ENCODE measurements at regions not wholly inside any gene's neighbourhood (a gene's known extent, or its start where the extent isn't known, plus 50 kb on each side); places are given as distances from the start of the nearest gene placed in this dataset.

DNA sequence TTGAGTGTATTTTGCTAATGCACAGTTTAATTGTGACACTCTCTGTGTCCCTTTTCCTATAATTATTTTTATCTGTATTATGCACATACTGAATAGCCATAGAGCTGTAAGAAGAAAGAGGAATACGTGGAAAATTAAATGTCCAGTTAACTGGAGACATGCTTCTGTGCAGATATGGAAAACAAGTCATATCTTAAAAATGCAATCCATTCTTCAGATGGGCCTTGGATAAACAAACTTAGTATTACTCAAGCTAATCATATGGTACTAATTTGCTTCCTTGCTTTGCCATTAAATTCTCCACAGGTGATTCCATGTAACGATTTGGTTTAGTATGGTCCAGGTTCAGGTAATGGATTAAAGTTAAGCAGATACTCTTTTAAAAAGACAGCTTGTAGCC, 201.2 kb upstream of the CELF2 start:
- no peaks in the 10 kb centered on the region for H3K27me3 ChIP-seq (ENCODE audit: control insufficient read depth, insufficient read depth, low read length)
- no peaks in the 10 kb centered on the region for H3K36me3 ChIP-seq (ENCODE audit: control insufficient read depth, insufficient read depth, low read length)
- TF ChIP-seq, protein P1, sequence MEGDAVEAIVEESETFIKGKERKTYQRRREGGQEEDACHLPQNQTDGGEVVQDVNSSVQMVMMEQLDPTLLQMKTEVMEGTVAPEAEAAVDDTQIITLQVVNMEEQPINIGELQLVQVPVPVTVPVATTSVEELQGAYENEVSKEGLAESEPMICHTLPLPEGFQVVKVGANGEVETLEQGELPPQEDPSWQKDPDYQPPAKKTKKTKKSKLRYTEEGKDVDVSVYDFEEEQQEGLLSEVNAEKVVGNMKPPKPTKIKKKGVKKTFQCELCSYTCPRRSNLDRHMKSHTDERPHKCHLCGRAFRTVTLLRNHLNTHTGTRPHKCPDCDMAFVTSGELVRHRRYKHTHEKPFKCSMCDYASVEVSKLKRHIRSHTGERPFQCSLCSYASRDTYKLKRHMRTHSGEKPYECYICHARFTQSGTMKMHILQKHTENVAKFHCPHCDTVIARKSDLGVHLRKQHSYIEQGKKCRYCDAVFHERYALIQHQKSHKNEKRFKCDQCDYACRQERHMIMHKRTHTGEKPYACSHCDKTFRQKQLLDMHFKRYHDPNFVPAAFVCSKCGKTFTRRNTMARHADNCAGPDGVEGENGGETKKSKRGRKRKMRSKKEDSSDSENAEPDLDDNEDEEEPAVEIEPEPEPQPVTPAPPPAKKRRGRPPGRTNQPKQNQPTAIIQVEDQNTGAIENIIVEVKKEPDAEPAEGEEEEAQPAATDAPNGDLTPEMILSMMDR (IDR thresholded peaks at IDR 0.05; ENCODE audit: insufficient read depth, low read length, poor library complexity, severe bottlenecking) = no peak
- DNase-seq (ENCODE audit: low read depth) = no peak
- H3K4me3 ChIP-seq (ENCODE audit: low read depth, low read length) = no peak overlapping the region

DNA sequence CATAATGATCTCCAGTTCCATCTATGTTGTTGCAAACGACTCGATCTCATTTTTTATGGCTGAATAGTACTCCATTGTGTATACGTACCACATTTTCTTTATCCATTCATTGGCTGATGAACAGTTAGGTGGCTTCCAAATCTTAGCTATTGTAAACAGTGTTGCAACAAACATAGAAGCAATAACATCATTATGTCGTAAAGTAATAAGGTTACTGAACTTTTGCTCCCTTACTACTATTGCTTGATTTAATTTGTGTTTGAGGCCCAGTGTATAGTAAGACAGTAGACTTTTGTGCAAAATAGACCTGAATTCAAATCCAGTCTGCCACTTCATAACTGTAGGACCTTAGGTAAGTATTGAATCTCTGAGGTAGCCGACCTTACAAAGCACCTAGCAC, 200.1 kb upstream of the CELF2 start:
- TF ChIP-seq, protein P1 (IDR thresholded peaks at IDR 0.05; ENCODE audit: insufficient read depth, low read length, poor library complexity, severe bottlenecking) = no peak
- H3K36me3 ChIP-seq (ENCODE audit: control insufficient read depth, insufficient read depth, low read length) = no peaks in the 10 kb centered on the region
- DNase-seq (ENCODE audit: low read depth) = no peak
- no peak overlapping the region for H3K4me3 ChIP-seq (ENCODE audit: low read depth, low read length)
- no peaks in the 10 kb centered on the region for H3K27me3 ChIP-seq (ENCODE audit: control insufficient read depth, insufficient read depth, low read length)

DNA sequence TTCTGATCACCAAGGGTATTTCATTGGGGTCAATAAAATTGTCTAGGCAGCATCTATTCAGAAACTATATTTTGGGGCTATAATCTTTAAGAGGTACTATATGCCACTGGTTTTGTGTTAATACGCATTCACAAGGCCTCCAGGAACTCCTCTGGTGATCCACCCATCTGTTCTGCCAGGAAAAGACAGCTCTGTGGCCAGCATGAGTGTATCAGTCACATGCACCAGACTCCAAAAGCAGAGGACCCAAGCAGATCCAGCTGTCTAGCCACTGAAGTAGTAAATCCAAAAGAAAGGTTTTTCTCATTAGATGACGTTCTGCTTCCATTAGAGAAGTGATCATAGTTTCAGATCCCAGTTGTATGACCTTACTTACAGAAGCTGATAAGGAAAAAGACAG, 199.6 kb upstream of the CELF2 start:
- H3K4me3 ChIP-seq (ENCODE audit: low read depth, low read length) = no peak overlapping the region
- DNase-seq (ENCODE audit: low read depth) = no peak
- TF ChIP-seq, protein P1 (IDR thresholded peaks at IDR 0.05; ENCODE audit: insufficient read depth, low read length, poor library complexity, severe bottlenecking) = no peak
- no peaks in the 10 kb centered on the region for H3K36me3 ChIP-seq (ENCODE audit: control insufficient read depth, insufficient read depth, low read length)
- no peaks in the 10 kb centered on the region for H3K27me3 ChIP-seq (ENCODE audit: control insufficient read depth, insufficient read depth, low read length)

DNA sequence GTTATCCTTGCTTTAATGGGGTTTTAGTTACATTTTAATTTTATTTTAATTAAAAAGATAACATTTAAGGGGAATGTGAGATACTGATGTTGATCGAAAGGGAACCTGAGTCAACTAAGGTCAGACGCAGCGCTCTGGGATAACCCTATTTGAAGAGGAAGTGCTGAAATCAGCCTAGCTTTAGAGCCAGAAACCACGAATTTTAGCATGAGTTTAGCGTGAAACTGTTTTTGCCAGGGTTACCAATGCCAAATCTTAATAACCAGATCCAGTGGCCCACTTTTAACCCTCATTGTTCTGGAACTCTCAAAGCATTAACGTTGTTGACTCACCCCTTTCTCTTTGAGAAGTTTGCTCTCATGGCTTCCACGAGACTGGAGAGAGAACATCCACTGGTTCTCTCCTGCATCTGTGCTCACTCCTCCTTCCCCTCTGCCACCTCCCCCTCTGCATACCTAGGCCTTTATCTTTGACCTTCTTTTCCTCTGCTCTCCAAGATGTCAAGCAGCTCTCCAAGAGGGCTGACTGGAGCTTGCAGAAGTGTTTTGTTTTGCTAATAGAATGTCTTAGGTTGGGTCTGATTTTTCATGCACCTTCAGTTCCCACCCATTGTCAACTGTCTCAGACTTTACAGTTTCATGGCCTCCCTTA, 198.3 kb upstream of the CELF2 start:
- Histone ChIP-seq H3K36me3 (ENCODE audit: control insufficient read depth, insufficient read depth, low read length) (no peaks in the 10 kb centered on the region), H3K4me3 (ENCODE audit: low read depth, low read length) (no peak overlapping the region), H3K27me3 (ENCODE audit: control insufficient read depth, insufficient read depth, low read length) (no peaks in the 10 kb centered on the region)
- no peak for DNase-seq (ENCODE audit: low read depth)
- TF ChIP-seq, protein P1 (IDR thresholded peaks at IDR 0.05; ENCODE audit: insufficient read depth, low read length, poor library complexity, severe bottlenecking) = no peak

DNA sequence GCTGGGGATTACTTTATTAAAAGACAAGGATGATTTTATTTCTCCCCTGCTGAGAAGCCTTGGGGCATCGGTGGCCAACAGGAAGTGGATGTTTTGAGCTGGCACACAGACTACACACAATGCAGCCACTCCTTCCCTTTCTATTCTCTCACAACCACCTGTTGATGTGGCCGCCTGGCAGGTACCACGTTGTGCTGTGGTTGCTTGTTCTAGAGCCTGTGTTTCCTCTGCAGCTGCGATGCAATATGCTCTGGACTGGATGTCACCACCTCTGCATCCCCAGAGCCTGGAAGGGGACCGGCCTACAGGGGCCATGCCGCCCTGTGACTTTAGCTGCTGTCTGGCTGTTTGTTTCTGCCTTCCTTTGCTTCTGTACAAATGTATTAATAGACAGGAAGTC, 195.7 kb upstream of the CELF2 start:
- Histone ChIP-seq H3K4me3 (ENCODE audit: low read depth, low read length) (no peak overlapping the region), H3K27me3 (ENCODE audit: control insufficient read depth, insufficient read depth, low read length) (no peaks in the 10 kb centered on the region), H3K36me3 (ENCODE audit: control insufficient read depth, insufficient read depth, low read length) (no peaks in the 10 kb centered on the region)
- TF ChIP-seq, protein P1 (IDR thresholded peaks at IDR 0.05; ENCODE audit: insufficient read depth, low read length, poor library complexity, severe bottlenecking) = no peak
- no peak for DNase-seq (ENCODE audit: low read depth)

DNA sequence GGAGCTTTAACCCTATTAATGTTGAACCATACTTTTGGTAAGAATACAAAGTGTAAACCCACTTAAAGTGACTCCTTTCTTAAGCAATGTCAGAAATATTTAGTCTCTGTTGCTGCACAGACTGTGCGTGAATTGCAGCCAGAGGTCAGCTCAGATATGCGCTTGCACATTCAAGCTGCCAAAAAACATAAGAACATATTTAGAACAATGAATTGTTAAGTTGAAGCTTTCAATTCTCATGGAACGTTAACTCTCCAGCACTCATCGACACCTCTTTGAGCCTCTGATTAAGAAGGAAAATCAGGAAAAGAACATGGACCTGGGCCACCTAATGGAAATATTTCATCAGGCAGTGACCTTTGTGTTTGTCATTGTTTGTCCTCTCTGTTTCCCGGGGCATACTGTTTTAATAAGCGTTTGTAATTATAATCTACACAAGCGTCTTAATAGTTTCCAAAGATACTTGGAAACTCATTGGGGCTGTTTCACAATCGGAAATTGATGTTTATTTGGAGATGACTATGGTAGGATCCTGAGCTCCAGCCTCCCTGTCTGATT, 193.0 kb upstream of the CELF2 start:
- Histone ChIP-seq H3K27me3 (ENCODE audit: control insufficient read depth, insufficient read depth, low read length) (no peaks in the 10 kb centered on the region), H3K4me3 (ENCODE audit: low read depth, low read length) (no peak overlapping the region), H3K36me3 (ENCODE audit: control insufficient read depth, insufficient read depth, low read length) (no peaks in the 10 kb centered on the region)
- TF ChIP-seq, protein P1 (IDR thresholded peaks at IDR 0.05; ENCODE audit: insufficient read depth, low read length, poor library complexity, severe bottlenecking) = no peak
- no peak for DNase-seq (ENCODE audit: low read depth)

All from kidney epithelial cell (primary cell).